ENCODE measurements at regions not wholly inside any gene's neighbourhood (a gene's known extent, or its start where the extent isn't known, plus 50 kb on each side); places are given as distances from the start of the nearest gene placed in this dataset.

GRCh38 chr18:10201659-10202058 is 252.8 kb upstream of the APCDD1 start:
- Histone ChIP-seq H2BK120ac (ENCODE audit: low read depth, low read length) (no peak overlapping the region), H2AK9ac (replicated peaks; ENCODE audit: low read depth, low read length, poor library complexity) (no peak overlapping the region), H3K4me3 (ENCODE audit: insufficient read depth, low read depth, low read length) (no peak overlapping the region), H3K9me1 (ENCODE audit: insufficient read depth, low read length) (no peaks in the 10 kb centered on the region), H4K20me1 (ENCODE audit: insufficient read depth, low read length) (no peaks in the 10 kb centered on the region), H3K4me1 (ENCODE audit: control insufficient read depth, insufficient read depth, low read length) (no peaks in the 10 kb centered on the region), H3K23ac (ENCODE audit: low read depth, low read length) (no peak overlapping the region), H2BK20ac (ENCODE audit: low read depth, low read length) (no peak overlapping the region), H4K8ac (ENCODE audit: low read depth in 2 of 2, low read length in 2 of 2) (no peak overlapping the region), H3K27ac (ENCODE audit: insufficient read depth, low read length) (no peak overlapping the region), H3K4ac (ENCODE audit: low read depth, low read length) (no peak overlapping the region), H3K36me3 (ENCODE audit: control insufficient read depth, insufficient read depth, low read length) (no peaks in the 10 kb centered on the region), H3K9ac (ENCODE audit: low read depth, low read length) (no peak overlapping the region), H4K5ac (ENCODE audit: low read depth, low read length) (no peak overlapping the region), H3K79me1 (ENCODE audit: low read depth in 1 of 2, low read length in 2 of 2) (no peaks in the 10 kb centered on the region), H3K9me3 (ENCODE audit: control insufficient read depth, insufficient read depth, low read length) (no peaks in the 10 kb centered on the region), H3K14ac (replicated peaks; ENCODE audit: low read depth, low read length) (no peak overlapping the region), H2AK5ac (ENCODE audit: low read depth, low read length) (no peak overlapping the region), H2BK15ac (ENCODE audit: low read depth, low read length) (no peak overlapping the region), H3K4me2 (ENCODE audit: low read depth, low read length) (no peak overlapping the region), H2BK5ac (ENCODE audit: low read depth, low read length, poor library complexity, severe bottlenecking) (no peak overlapping the region), H2AFZ (replicated peaks; ENCODE audit: low read length, poor library complexity) (no peak overlapping the region), H3K27me3 (ENCODE audit: control insufficient read depth, insufficient read depth, low read length) (peaks cover 10% of the 10 kb centered on the region), H3K56ac (ENCODE audit: extremely low read depth, insufficient read depth, low read length) (no peak overlapping the region), H4K91ac (ENCODE audit: insufficient read depth, low read depth, low read length) (no peak overlapping the region), H3K18ac (ENCODE audit: low read depth, low read length) (no peak overlapping the region)
- WGBS, 2 experiments (ENCODE audit: extremely low coverage in 2 of 2, insufficient read length in 1 of 2), result no CpG with 5 or more reads among the region's 2 CpGs
- no TSS peak for BruUV-seq (replicated peaks)
- in situ Hi-C loops (cut with MboI; ENCODE audit: low sequenced_read_pairs) (no loop called here), dilution Hi-C loops (cut with HindIII; ENCODE audit: low sequenced_read_pairs, unreplicated experiment) (no loop called here), intact Hi-C loops (cut with micrococcal nuclease) (no loop called here)
- ChIA-PET CTCF (no interaction called here), POLR2A (ENCODE audit: unreplicated experiment) (no interaction called here)
- ATAC-seq (ENCODE audit: low read depth) (no peak), DNase-seq (no peak)
- TF ChIP-seq MAFK (IDR thresholded peaks at IDR 0.05; ENCODE audit: low read depth, low read length) (no peak), SMC3 (IDR thresholded peaks at IDR 0.05; ENCODE audit: low read depth, low read length) (no peak)

Measured in IMR-90 (cell line).